Liver (tissue), 8 donors: ENCODE measurements at regions not wholly inside any gene's neighbourhood (a gene's known extent, or its start where the extent isn't known, plus 50 kb on each side); places are given as distances from the start of the nearest gene placed in this dataset.

Experiments
- DNase-seq: peaks from one replicate; pipeline ENCODE4 v3.0.0-alpha.2; 2017; ENCODE audit warnings: low spot score
- H3K27ac ChIP-seq, 2 donors: one replicate each; pipeline ENCODE4 v1.7.0; 2013; ENCODE audit warnings: inconsistent platforms in 2 of 2, low read length in 2 of 2, control low read depth in 1 of 2, low read depth in 1 of 2, mild to moderate bottlenecking in 1 of 2
- H3K27me3 ChIP-seq, 4 donors: one replicate each; pipeline versions ENCODE4 v1.6.1 to v1.7.0; 2013; ENCODE audit warnings: low read length in 3 of 4, inconsistent platforms in 1 of 4, mild to moderate bottlenecking in 1 of 4, moderate library complexity in 1 of 4; ENCODE audit not compliant: control insufficient read depth in 4 of 4, insufficient read depth in 4 of 4
- H3K36me3 ChIP-seq, 4 donors: one replicate each; pipeline versions ENCODE4 v1.6.1 to v1.7.0; 2013; ENCODE audit warnings: low read length in 3 of 4, mild to moderate bottlenecking in 3 of 4, low read depth in 1 of 4, moderate library complexity in 1 of 4; ENCODE audit not compliant: control insufficient read depth in 4 of 4, insufficient read depth in 3 of 4
- H3K4me1 ChIP-seq, 4 donors: one replicate each; pipeline versions ENCODE4 v1.6.1 to v1.7.0; 2013; ENCODE audit warnings: low read length in 3 of 4, mild to moderate bottlenecking in 3 of 4, moderate library complexity in 1 of 4; ENCODE audit not compliant: control insufficient read depth in 4 of 4, insufficient read depth in 4 of 4
- H3K4me3 ChIP-seq, 3 donors: one replicate each; pipeline versions ENCODE4 v1.6.1 to v1.7.0; 2013; ENCODE audit warnings: low read length in 3 of 3, control low read depth in 1 of 3, low read depth in 1 of 3, mild to moderate bottlenecking in 1 of 3
- H3K9ac ChIP-seq, 2 donors: one replicate each; pipeline ENCODE4 v1.7.0; 2013; ENCODE audit warnings: low read length in 2 of 2, mild to moderate bottlenecking in 2 of 2, moderate library complexity in 2 of 2, control low read depth in 1 of 2, low read depth in 1 of 2
- H3K9me3 ChIP-seq, 4 donors: one replicate each; pipeline versions ENCODE4 v1.6.1 to v1.7.0; 2013; ENCODE audit warnings: low read length in 3 of 4; ENCODE audit not compliant: control insufficient read depth in 4 of 4
- ATF3 ChIP-seq: IDR thresholded peaks from 2 replicates; pipeline ENCODE4 v1.6.1; 2016; ENCODE audit warnings: antibody characterized with exemption
- CTCF ChIP-seq: fragments of 150-350 bp; IDR thresholded peaks from 2 replicates; pipeline ENCODE4 v1.5.1; 2017; ENCODE audit warnings: improper control_type of control experiment, low read depth, low read length; ENCODE audit not compliant: missing input control
- EGR1 ChIP-seq, 2 donors: IDR thresholded peaks; 2 replicates each; pipeline ENCODE4 v1.6.1; 2016 to 2018; ENCODE audit warnings: antibody characterized with exemption in 2 of 2, low read depth in 2 of 2
- FOXA1 ChIP-seq: IDR thresholded peaks from 2 replicates; pipeline ENCODE4 v1.6.1; 2016; ENCODE audit warnings: antibody characterized with exemption
- FOXA2 ChIP-seq: IDR thresholded peaks from 2 replicates; pipeline ENCODE4 v1.6.1; 2016; ENCODE audit warnings: antibody characterized with exemption
- GABPA ChIP-seq, 2 donors: IDR thresholded peaks in 1 of 2; conservative IDR thresholded peaks in 1 of 2; 2 replicates each; pipeline ENCODE4 v1.6.1; 2016; ENCODE audit warnings: antibody characterized with exemption in 2 of 2, mild to moderate bottlenecking in 1 of 2, moderate library complexity in 1 of 2
- HNF4A ChIP-seq, 2 donors: conservative IDR thresholded peaks; 2 replicates each; pipeline ENCODE4 v1.6.1; 2016; ENCODE audit warnings: antibody characterized with exemption in 2 of 2, mild to moderate bottlenecking in 2 of 2
- HNF4G ChIP-seq: IDR thresholded peaks from 2 replicates; pipeline ENCODE4 v1.6.1; 2016; ENCODE audit warnings: antibody characterized with exemption
- JUND ChIP-seq, 2 donors: IDR thresholded peaks; 2 replicates each; pipeline ENCODE4 v1.6.1; 2016; ENCODE audit warnings: antibody characterized with exemption in 2 of 2
- NR2F2 ChIP-seq: IDR thresholded peaks from 2 replicates; pipeline ENCODE4 v1.6.1; 2016; ENCODE audit warnings: antibody characterized with exemption
- RAD21 ChIP-seq, 2 donors: IDR thresholded peaks; 2 replicates each; pipeline ENCODE4 v1.6.1; 2016; ENCODE audit warnings: antibody characterized with exemption in 2 of 2, mild to moderate bottlenecking in 2 of 2
- REST ChIP-seq: IDR thresholded peaks from 2 replicates; pipeline ENCODE4 v1.6.1; 2016; ENCODE audit warnings: antibody characterized with exemption, mild to moderate bottlenecking
- RXRA ChIP-seq, 2 donors: IDR thresholded peaks; 2 replicates each; pipeline ENCODE4 v1.6.1; 2017 to 2018; ENCODE audit warnings: antibody characterized with exemption in 2 of 2, mild to moderate bottlenecking in 1 of 2
- SP1 ChIP-seq: IDR thresholded peaks from 2 replicates; pipeline ENCODE4 v1.6.1; 2018; ENCODE audit warnings: antibody characterized with exemption, mild to moderate bottlenecking
- TAF1 ChIP-seq: conservative IDR thresholded peaks from 2 replicates; pipeline ENCODE4 v1.6.1; 2016; ENCODE audit warnings: antibody characterized with exemption, mild to moderate bottlenecking
- YY1 ChIP-seq: IDR thresholded peaks from 2 replicates; pipeline ENCODE4 v1.6.1; 2016; ENCODE audit warnings: antibody characterized with exemption, mild to moderate bottlenecking
- ZBTB33 ChIP-seq: IDR thresholded peaks from 2 replicates; pipeline ENCODE4 v1.6.1; 2016; ENCODE audit warnings: antibody characterized with exemption
- WGBS: extraction: QIAGEN DNeasy Blood & Tissue Kit; methylation state at CpG from one replicate; pipeline ENCODE4 v1.1.7; 2013; 5-methylcytosine and 5-hydroxymethylcytosine counted together
- donor health status: healthy.
- donor health status: healthy.
- donor health status: healthy.
- donor health status: healthy.
- donor health status: healthy.

GRCh38 chr1:162982364-162982763 lies 86.8 kb upstream of the RGS4 start:
- no peak for TF ChIP-seq TAF1
- TF ChIP-seq FOXA1 = no peak
- TF ChIP-seq JUND (IDR thresholded peaks at IDR 0.05) = no peak
- no peak for TF ChIP-seq REST
- TF ChIP-seq NR2F2 = no peak
- no peak for TF ChIP-seq SP1
- no peak for TF ChIP-seq CTCF
- TF ChIP-seq FOXA2 = no peak
- no peak for TF ChIP-seq GABPA (IDR thresholded peaks at IDR 0.05 in 1 of 2, conservative IDR thresholded peaks at IDR 0.05 in 1 of 2)
- no peak overlapping the region for H3K4me3 ChIP-seq
- H3K36me3 ChIP-seq = no peaks in the 10 kb centered on the region
- no peak overlapping the region for H3K27ac ChIP-seq
- no peak for DNase-seq
- peaks cover 0 to 2% (median 0%) of the 10 kb centered on the region in 4 donors for H3K27me3 ChIP-seq
- no peaks in the 10 kb centered on the region for H3K9me3 ChIP-seq
- H3K4me1 ChIP-seq = no peaks in the 10 kb centered on the region
- no peak overlapping the region for H3K9ac ChIP-seq

GRCh38 chr1:162977944-162978568 lies 91.1 kb upstream of the RGS4 start:
- Histone ChIP-seq H3K4me3 (no peak overlapping the region), H3K9me3 (no peaks in the 10 kb centered on the region), H3K4me1 (no peaks in the 10 kb centered on the region), H3K36me3 (no peaks in the 10 kb centered on the region), H3K27ac (peak overlapping the region in 1 of 2 donors; percentile 25), H3K9ac (no peak overlapping the region), H3K27me3 (no peaks in the 10 kb centered on the region)
- 78% methylated on average over 8 of the region's 8 CpGs for WGBS
- no peak for DNase-seq
- TF ChIP-seq TAF1 = no peak
- TF ChIP-seq ATF3 = no peak
- TF ChIP-seq FOXA1 = no peak
- no peak for TF ChIP-seq REST
- no peak for TF ChIP-seq CTCF
- TF ChIP-seq HNF4A (conservative IDR thresholded peaks at IDR 0.05) = no peak
- TF ChIP-seq JUND (IDR thresholded peaks at IDR 0.05) = no peak
- no peak for TF ChIP-seq HNF4G
- peak; percentile 44 for TF ChIP-seq SP1
- TF ChIP-seq ZBTB33 = no peak
- TF ChIP-seq RXRA (IDR thresholded peaks at IDR 0.05) = peak in 1 of 2 donors; percentile 7
- no peak for TF ChIP-seq GABPA (IDR thresholded peaks at IDR 0.05 in 1 of 2, conservative IDR thresholded peaks at IDR 0.05 in 1 of 2)
- TF ChIP-seq NR2F2 = peak; percentile 75
- TF ChIP-seq RAD21 (IDR thresholded peaks at IDR 0.05) = peak in 1 of 2 donors; percentile 9
- no peak for TF ChIP-seq YY1
- TF ChIP-seq EGR1 (IDR thresholded peaks at IDR 0.05; ENCODE audit: low read depth in 2 of 2) = no peak
- no peak for TF ChIP-seq FOXA2
